Omental fat pad (tissue), 3 donors: ENCODE measurements at regions not wholly inside any gene's neighbourhood (a gene's known extent, or its start where the extent isn't known, plus 50 kb on each side); places are given as distances from the start of the nearest gene placed in this dataset.

Experiments
- ATAC-seq: fragments of 150-250 bp; one replicate; pipeline ENCODE4 v1.9.1; 2016; ENCODE audit warnings: mild to moderate bottlenecking, moderate library complexity; ENCODE audit not compliant: low FRiP score
- DNase-seq: peaks from one replicate; pipeline ENCODE4 v3.0.0-alpha.2; 2019; ENCODE audit warnings: low spot score
- TF ChIP-seq, protein P1 (sequence below), 3 donors: fragments of 450-650 bp; IDR thresholded peaks; one replicate each; pipeline ENCODE4 v1.5.1; 2016 to 2017; ENCODE audit warnings: antibody characterized with exemption in 3 of 3, mild to moderate bottlenecking in 3 of 3, moderate library complexity in 2 of 3

- ATAC-seq = no peak
- no peak for DNase-seq
Measured at GRCh38 chr2:238568455-238569440, 142.0 kb downstream of the ASB1 start.

DNA sequence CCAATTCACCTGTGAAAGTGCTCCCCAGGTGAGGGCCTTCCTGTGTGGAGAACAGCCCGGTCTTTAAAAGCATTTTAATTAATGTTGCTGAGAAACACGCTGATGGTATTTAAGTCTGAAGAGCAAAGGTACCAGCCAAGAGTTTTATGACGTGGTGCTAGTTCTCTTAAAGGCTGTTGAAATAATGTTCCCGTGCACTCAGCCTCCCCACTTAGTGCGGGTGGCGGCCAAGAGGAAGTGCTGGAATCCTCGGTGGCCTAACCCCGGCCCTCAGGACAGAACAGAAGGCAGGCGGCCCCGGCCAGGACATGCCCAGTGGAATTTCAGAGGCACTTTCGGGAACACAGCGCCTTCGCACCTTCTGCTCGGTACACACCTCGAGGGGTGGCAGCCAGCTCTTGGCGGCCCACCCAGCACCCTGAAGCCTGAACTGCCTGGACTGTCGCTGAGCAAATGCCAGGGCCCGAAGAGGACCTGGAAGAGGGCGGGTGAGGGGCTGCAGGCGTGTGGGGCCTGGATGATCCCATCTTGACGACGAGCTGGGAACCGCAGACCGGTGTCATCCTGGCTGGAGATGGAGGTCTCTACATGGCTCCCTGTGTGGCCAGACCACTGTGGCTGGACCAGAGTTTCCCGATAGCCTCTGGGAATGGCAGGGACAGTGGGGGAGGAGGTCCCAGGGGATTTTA lies 142.9 kb downstream of the ASB1 start:
- ATAC-seq = no peak
- TF ChIP-seq, protein P1, sequence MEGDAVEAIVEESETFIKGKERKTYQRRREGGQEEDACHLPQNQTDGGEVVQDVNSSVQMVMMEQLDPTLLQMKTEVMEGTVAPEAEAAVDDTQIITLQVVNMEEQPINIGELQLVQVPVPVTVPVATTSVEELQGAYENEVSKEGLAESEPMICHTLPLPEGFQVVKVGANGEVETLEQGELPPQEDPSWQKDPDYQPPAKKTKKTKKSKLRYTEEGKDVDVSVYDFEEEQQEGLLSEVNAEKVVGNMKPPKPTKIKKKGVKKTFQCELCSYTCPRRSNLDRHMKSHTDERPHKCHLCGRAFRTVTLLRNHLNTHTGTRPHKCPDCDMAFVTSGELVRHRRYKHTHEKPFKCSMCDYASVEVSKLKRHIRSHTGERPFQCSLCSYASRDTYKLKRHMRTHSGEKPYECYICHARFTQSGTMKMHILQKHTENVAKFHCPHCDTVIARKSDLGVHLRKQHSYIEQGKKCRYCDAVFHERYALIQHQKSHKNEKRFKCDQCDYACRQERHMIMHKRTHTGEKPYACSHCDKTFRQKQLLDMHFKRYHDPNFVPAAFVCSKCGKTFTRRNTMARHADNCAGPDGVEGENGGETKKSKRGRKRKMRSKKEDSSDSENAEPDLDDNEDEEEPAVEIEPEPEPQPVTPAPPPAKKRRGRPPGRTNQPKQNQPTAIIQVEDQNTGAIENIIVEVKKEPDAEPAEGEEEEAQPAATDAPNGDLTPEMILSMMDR (IDR thresholded peaks at IDR 0.05) = no peak
- no peak for DNase-seq

More at GRCh38 chr2:238568455-238569440, 142.0 kb downstream of the ASB1 start:
- TF ChIP-seq, protein P1 (IDR thresholded peaks at IDR 0.05) = no peak

DNA sequence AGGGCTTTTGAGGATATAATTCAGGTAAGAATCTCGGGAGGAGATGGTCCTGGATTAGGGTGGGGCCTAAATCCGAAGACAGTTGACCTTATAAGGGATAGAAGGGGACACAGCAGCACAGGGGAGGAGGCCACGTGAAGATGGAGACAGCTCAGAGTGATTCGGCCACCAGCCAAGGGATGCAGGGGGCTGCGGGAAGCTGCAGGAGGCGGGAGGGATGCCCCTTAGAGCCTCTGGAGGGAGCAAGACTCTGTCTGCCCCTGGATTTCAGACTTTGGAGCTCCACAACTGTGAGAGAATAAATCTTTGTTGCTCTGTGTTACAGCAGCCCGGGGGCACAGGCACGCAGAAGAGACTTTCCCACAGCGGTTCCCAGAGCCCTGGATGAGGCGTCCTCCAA lies 143.7 kb downstream of the ASB1 start:
- TF ChIP-seq, protein P1 (IDR thresholded peaks at IDR 0.05) = no peak
- ATAC-seq (no peak), DNase-seq (no peak)

DNA sequence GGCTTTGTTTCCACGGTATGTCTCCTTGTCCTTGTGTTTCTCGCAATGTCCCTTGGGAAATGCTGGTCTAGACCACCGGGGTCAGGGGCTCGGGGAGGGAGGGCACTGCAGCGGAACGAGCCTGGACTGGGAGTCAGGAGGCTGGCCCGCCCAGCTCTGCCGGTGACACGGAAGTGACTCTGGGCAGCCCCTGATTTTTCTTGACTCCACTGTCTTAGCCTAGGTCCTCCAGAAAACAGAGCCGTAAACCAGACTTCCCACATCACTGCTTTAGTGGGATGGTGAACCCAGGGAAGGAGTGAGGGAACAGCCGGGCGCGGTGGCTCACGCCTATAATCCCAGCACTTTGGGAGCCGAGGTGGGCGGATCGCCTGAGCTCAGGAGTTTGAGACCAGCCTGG lies 144.2 kb downstream of the ASB1 start:
- ATAC-seq (no peak), DNase-seq (no peak)
- TF ChIP-seq, protein P1 (IDR thresholded peaks at IDR 0.05) = no peak

- TF ChIP-seq, protein P1 (IDR thresholded peaks at IDR 0.05) = no peak
- ATAC-seq (no peak), DNase-seq (no peak)
Measured at GRCh38 chr2:238571661-238572372, 145.1 kb downstream of the ASB1 start.

DNA sequence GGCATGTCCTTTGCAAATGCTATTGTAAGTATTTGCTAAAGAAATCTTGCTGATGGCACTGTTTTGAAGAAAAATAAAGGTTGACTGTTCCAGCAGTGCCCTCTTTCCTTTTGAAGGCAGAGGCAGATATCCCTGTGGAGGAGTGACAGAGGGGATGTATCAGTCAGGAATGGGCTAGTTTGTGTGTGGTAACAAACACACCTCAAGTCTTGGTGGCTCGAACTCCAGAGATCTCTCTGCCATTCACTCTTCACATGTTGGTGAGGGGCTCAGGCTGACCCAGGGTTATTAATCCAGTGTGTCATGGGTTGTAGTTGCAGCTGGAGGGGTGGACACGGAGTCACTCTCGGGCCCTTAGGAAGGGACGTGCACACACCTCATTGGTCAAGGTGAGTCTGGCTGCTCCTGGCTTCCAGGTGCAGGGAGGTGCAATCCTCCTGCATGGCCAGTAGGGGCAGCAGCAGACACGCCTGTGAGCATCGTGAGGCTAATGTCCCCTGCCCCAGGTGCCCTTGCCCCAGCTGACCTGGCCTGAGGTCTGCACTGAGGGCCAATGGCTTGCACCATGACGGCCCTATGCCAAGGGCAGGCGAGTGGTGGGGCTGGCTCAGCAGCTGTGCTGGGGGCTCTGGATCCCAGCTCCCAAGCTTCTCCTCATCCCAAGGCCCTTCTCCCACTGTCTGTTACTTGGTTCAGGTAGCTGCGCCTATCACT lies 146.5 kb downstream of the ASB1 start:
- DNase-seq = no peak

More for the DNA sequence above, 146.5 kb downstream of the ASB1 start:
- TF ChIP-seq, protein P1 (IDR thresholded peaks at IDR 0.05) = no peak
- no peak for ATAC-seq
